Ishikawa (cell line): ENCODE measurements at regions not wholly inside any gene's neighbourhood (a gene's known extent, or its start where the extent isn't known, plus 50 kb on each side); places are given as distances from the start of the nearest gene placed in this dataset.

ENCODE experiments used
- EP300 ChIP-seq: IDR thresholded peaks from 2 replicates; pipeline ENCODE4 v1.6.1; 2012; ENCODE audit warnings: borderline replicate concordance
- FOXM1 ChIP-seq: IDR thresholded peaks from 2 replicates; pipeline ENCODE4 v1.6.1; 2012; ENCODE audit warnings: low read depth, borderline replicate concordance

DNA sequence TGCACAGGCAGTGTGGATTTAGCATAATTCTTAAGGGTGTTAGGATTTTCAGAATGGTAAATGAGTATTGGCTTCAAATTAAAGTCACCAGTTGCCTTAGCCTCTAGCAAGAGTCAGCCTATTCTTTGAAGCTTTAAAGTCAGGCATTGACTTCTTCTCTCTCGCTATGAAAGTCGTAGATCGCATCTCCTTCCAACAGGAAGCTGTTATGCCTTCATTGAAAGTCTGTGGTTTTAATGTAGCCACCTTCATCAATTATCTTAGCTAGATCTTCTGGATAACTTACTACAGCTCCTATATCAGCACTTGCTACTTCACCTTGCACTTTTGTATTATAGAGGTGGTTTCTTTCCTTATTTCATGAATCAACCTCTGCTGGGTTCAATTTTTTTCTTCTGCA lies 320.2 kb downstream of the PTPRC start:
- TF ChIP-seq FOXM1: no peak
- TF ChIP-seq EP300: no peak
